ENCODE measurements at regions not wholly inside any gene's neighbourhood (a gene's known extent, or its start where the extent isn't known, plus 50 kb on each side); places are given as distances from the start of the nearest gene placed in this dataset.
"Not testable (repeated sequence)": the region's sequence is repeated elsewhere in the genome, so short reads cannot be mapped to it uniquely, and the experiment has no call there.

- TF ChIP-seq JUND (IDR thresholded peaks at IDR 0.05); POLR2AphosphoS5 (IDR thresholded peaks at IDR 0.05; ENCODE audit: low read depth, low read length); ZBTB33 (IDR thresholded peaks at IDR 0.05; ENCODE audit: borderline replicate concordance, low read depth): not testable (repeated sequence)
- TF ChIP-seq, protein P1, sequence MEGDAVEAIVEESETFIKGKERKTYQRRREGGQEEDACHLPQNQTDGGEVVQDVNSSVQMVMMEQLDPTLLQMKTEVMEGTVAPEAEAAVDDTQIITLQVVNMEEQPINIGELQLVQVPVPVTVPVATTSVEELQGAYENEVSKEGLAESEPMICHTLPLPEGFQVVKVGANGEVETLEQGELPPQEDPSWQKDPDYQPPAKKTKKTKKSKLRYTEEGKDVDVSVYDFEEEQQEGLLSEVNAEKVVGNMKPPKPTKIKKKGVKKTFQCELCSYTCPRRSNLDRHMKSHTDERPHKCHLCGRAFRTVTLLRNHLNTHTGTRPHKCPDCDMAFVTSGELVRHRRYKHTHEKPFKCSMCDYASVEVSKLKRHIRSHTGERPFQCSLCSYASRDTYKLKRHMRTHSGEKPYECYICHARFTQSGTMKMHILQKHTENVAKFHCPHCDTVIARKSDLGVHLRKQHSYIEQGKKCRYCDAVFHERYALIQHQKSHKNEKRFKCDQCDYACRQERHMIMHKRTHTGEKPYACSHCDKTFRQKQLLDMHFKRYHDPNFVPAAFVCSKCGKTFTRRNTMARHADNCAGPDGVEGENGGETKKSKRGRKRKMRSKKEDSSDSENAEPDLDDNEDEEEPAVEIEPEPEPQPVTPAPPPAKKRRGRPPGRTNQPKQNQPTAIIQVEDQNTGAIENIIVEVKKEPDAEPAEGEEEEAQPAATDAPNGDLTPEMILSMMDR (IDR thresholded peaks at IDR 0.05): not testable (repeated sequence)
These were observed 79.6 kb upstream of the PRSS12 start for GRCh38 chr4:118432359-118432758.

All from SK-N-SH (cell line).